Stimulated activated CD4-positive, alpha-beta T cell treated with anti-CD3 and anti-CD28 coated beads, Interleukin-4, amount 100 ng/mL, for 48 hours (primary cell): ENCODE measurements at regions not wholly inside any gene's neighbourhood (a gene's known extent, or its start where the extent isn't known, plus 50 kb on each side); places are given as distances from the start of the nearest gene placed in this dataset.

Experiments
- DNase-seq, 2 donors: peaks; one replicate each; pipeline ENCODE4 v3.0.0-alpha.2; 2020; ENCODE audit warnings: low read depth in 2 of 2

DNA sequence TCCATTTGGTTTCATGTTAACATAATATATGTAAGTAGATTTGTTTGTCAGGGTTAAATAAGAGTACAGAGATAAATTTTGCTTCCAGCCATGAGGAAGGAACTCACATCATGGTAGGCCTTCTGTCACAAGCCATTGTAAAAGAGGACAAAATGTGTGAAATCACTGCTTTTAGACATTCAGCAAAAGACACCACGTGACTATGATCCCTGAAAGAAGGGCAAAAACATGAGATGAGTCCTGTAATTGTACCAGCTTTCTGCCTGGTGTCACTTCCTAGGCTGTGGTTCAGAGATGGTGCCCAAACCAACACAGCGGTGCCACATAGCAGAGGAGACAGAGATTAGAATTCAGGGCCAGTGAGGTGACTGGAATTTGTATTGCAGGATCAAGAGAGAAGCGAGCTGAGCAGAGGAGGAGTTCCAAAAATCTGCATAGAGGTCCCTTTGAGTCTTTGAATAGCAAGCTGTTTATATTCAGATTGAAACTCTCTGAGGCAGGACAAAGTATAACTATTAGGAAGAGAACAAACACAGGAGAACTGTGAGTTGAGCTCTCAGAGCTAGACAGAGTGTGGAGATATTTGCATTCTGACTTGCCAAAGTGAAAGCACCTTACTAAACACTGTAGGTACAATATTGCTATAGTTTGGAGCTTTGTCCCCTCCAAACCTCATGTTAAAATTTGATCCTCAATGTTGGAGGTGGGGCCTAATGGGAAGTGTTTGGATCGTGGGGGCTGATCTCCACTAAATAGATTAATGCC lies 52.6 kb upstream of the PDE7B start:
- DNase-seq = no peak
